HCT116 (cell line): ENCODE measurements at regions not wholly inside any gene's neighbourhood (a gene's known extent, or its start where the extent isn't known, plus 50 kb on each side); places are given as distances from the start of the nearest gene placed in this dataset.

Experiments
- ATAC-seq: fragments of 200-7000 bp; cut with Tn5 transposase; 2 replicates; pipeline ENCODE4 v1.9.1; 2020; ENCODE audit warnings: mild to moderate bottlenecking, moderate library complexity
- BruUV-seq: library from RNA; stranded (reverse); fragments of 400-500 nt; replicated peaks from 2 replicates; lab custom pipeline; 2021; lab: Mats Ljungman, UMichigan
- CTCF ChIA-PET: fragments of 300-600 bp; sonication (Branson Sonifier 250); formaldehyde crosslinking; loops from one replicate; lab custom pipeline; 2021; ENCODE audit warnings: antibody characterized with exemption; lab: Charles Lee
- POLR2A ChIA-PET: fragments of 300-600, 350-600 bp; sonication (Branson Sonifier 250); formaldehyde crosslinking; loops from one replicate; lab custom pipeline; 2021; ENCODE audit warnings: antibody characterized with exemption; lab: Charles Lee
- RAD21 ChIA-PET, 2 experiments: fragments of 300-600 bp; sonication (Branson Sonifier 250); formaldehyde crosslinking; loops; one replicate each; lab custom pipeline; 2023; ENCODE audit warnings: low total read pairs in 2 of 2; ENCODE audit not compliant: uncharacterized antibody in 2 of 2, unreplicated experiment in 2 of 2, low non-redundant PET in 1 of 2; lab: Charles Lee
- DNase-seq: peaks from one replicate; pipeline ENCODE4 v3.0.0-alpha.2; 2010; ENCODE audit warnings: low read depth, low spot score
- H2AFZ ChIP-seq: fragments of 200-600 bp; shearing (Covaris generic), sonication (generic); 2 replicates; pipeline ENCODE4 v1.6.1; 2017; ENCODE audit warnings: low read depth, mixed run types, mixed read lengths, antibody characterized with exemption, low read length; ENCODE audit not compliant: poor library complexity, severe bottlenecking
- H3K27ac ChIP-seq: 2 replicates; pipeline ENCODE4 v1.5.1; 2012; ENCODE audit warnings: low read depth, low read length
- H3K27me3 ChIP-seq: fragments of 200-600 bp; sonication (generic); 2 replicates; pipeline ENCODE4 v1.6.1; 2016; ENCODE audit warnings: mixed run types, low read length, mixed read lengths; ENCODE audit not compliant: insufficient read depth
- H3K36me3 ChIP-seq, 2 experiments: fragments of 200-500 bp in 1 of 2; fragments of 200-600 bp in 1 of 2; sonication (Bioruptor generic) in 1 of 2; sonication (generic) in 1 of 2; 2 replicates each; pipeline versions ENCODE4 v1.5.1 to v1.6.1; 2014 to 2016; ENCODE audit warnings: low read length in 2 of 2, inconsistent platforms in 1 of 2, mixed read lengths in 1 of 2, mixed run types in 1 of 2; ENCODE audit not compliant: insufficient read depth in 2 of 2, control insufficient read depth in 1 of 2
- H3K4me1 ChIP-seq, 2 experiments: fragments of 200-600 bp in 1 of 2; sonication (generic) in 1 of 2; 2 replicates each; pipeline versions ENCODE4 v1.5.1 to v1.6.1; 2012 to 2017; ENCODE audit warnings: low read length in 2 of 2, inconsistent platforms in 1 of 2, mild to moderate bottlenecking in 1 of 2, mixed read lengths in 1 of 2, mixed run types in 1 of 2, moderate library complexity in 1 of 2; ENCODE audit not compliant: insufficient read depth in 2 of 2, control insufficient read depth in 1 of 2
- H3K4me2 ChIP-seq: fragments of 200-600 bp; sonication (generic); 2 replicates; pipeline ENCODE4 v1.6.1; 2017; ENCODE audit warnings: mixed run types, low read length, mixed read lengths
- H3K4me3 ChIP-seq, 2 experiments: fragments of 200-600 bp in 1 of 2; sonication (generic) in 1 of 2; replicated peaks in 1 of 2; 2 replicates each; pipeline ENCODE4 v1.5.1; 2011 to 2016; ENCODE audit warnings: low read length in 2 of 2, control low read depth in 1 of 2, low read depth in 1 of 2, mild to moderate bottlenecking in 1 of 2, mixed read lengths in 1 of 2, mixed run types in 1 of 2
- H3K79me2 ChIP-seq: fragments of 200-600 bp; sonication (generic); 2 replicates; pipeline ENCODE4 v1.6.1; 2017; ENCODE audit warnings: mild to moderate bottlenecking, mixed run types, low read length, moderate library complexity, mixed read lengths; ENCODE audit not compliant: insufficient read depth
- H3K9ac ChIP-seq: fragments of 200-600 bp; sonication (generic); 2 replicates; pipeline ENCODE4 v1.6.1; 2016; ENCODE audit warnings: low read length, mixed read lengths
- H3K9me2 ChIP-seq: fragments of 200-600 bp; sonication (generic), shearing (Covaris generic); 2 replicates; pipeline ENCODE4 v1.6.1; 2017; ENCODE audit warnings: mixed run types, mild to moderate bottlenecking, moderate library complexity; ENCODE audit not compliant: insufficient read depth
- H3K9me3 ChIP-seq, 2 experiments: fragments of 200-500 bp in 1 of 2; fragments of 200-600 bp in 1 of 2; sonication (Bioruptor generic) in 1 of 2; sonication (generic) in 1 of 2; 2 replicates each; pipeline ENCODE4 v1.6.1; 2014 to 2017; ENCODE audit warnings: low read length in 2 of 2, mixed read lengths in 2 of 2, inconsistent platforms in 1 of 2, low read depth in 1 of 2, mild to moderate bottlenecking in 1 of 2, mixed run types in 1 of 2, moderate library complexity in 1 of 2; ENCODE audit not compliant: control insufficient read depth in 1 of 2, insufficient read depth in 1 of 2
- H4K20me1 ChIP-seq: fragments of 200-600 bp; sonication (generic), shearing (Covaris generic); 2 replicates; pipeline ENCODE4 v1.6.1; 2017; ENCODE audit warnings: mixed run types, mild to moderate bottlenecking, moderate library complexity; ENCODE audit not compliant: insufficient read depth
- ATF3 ChIP-seq: IDR thresholded peaks from 2 replicates; pipeline ENCODE4 v1.6.1; 2012
- CEBPB ChIP-seq: IDR thresholded peaks from 2 replicates; pipeline ENCODE4 v1.6.1; 2012; ENCODE audit warnings: low read depth
- CTCF ChIP-seq, 3 experiments: fragments of 200-600 bp in 1 of 3; sonication (generic) in 1 of 3; IDR thresholded peaks in 2 of 3; conservative IDR thresholded peaks in 1 of 3; 2 replicates each; pipeline ENCODE4 v1.5.1; 2012 to 2017; ENCODE audit warnings: low read depth in 2 of 3, low read length in 2 of 3, antibody characterized with exemption in 1 of 3, borderline replicate concordance in 1 of 3, control low read depth in 1 of 3, mild to moderate bottlenecking in 1 of 3, mixed read lengths in 1 of 3, mixed run types in 1 of 3, moderate library complexity in 1 of 3; ENCODE audit not compliant: insufficient read depth in 1 of 3
- EGR1 ChIP-seq: IDR thresholded peaks from 2 replicates; pipeline ENCODE4 v1.6.1; 2012; ENCODE audit warnings: low read depth
- EZH2 ChIP-seq: fragments of 200-600 bp; sonication (generic); IDR thresholded peaks from 2 replicates; pipeline ENCODE4 v1.6.1; 2017; ENCODE audit warnings: antibody characterized with exemption, mixed run types
- EZH2phosphoT487 ChIP-seq: fragments of 200-600 bp; IDR thresholded peaks from 2 replicates; pipeline ENCODE4 v1.6.1; 2018; ENCODE audit warnings: antibody characterized with exemption, borderline replicate concordance
- FOSL1 ChIP-seq: IDR thresholded peaks from 2 replicates; pipeline ENCODE4 v1.6.1; 2012; ENCODE audit warnings: low read depth
- POLR2A ChIP-seq: IDR thresholded peaks from 2 replicates; pipeline ENCODE4 v1.7.0; 2011; ENCODE audit warnings: borderline replicate concordance; ENCODE audit not compliant: insufficient read depth, insufficient read length; ENCODE audit errors: extremely low read depth
- POLR2AphosphoS5 ChIP-seq: IDR thresholded peaks from 2 replicates; pipeline ENCODE4 v1.6.1; 2011; ENCODE audit warnings: mild to moderate bottlenecking, low read depth, low read length, moderate library complexity
- REST ChIP-seq: IDR thresholded peaks from 2 replicates; pipeline ENCODE4 v1.6.1; 2012; ENCODE audit warnings: low read depth
- TCF7L2 ChIP-seq: IDR thresholded peaks from 2 replicates; pipeline ENCODE4 v1.7.0; 2011; ENCODE audit warnings: borderline replicate concordance, inconsistent platforms; ENCODE audit not compliant: insufficient read depth, insufficient read length; ENCODE audit errors: extremely low read depth
- YY1 ChIP-seq: IDR thresholded peaks from 2 replicates; pipeline ENCODE4 v1.6.1; 2011; ENCODE audit warnings: low read length, low read depth, moderate library complexity, mild to moderate bottlenecking; ENCODE audit not compliant: insufficient replicate concordance; ENCODE audit errors: extremely low read depth
- intact Hi-C: fragments of 100-400 bp; cut with micrococcal nuclease; formaldehyde crosslinking; loops from 2 replicates; pipeline ENCODE4 v1.10.0; 2022

GRCh38 chr18:78482378-78482777 lies 497.2 kb upstream of the SALL3 start:
- H3K79me2 ChIP-seq, result no peaks in the 10 kb centered on the region
- no peak overlapping the region for H3K4me3 ChIP-seq
- intact Hi-C loops, result no loop called here
- POLR2A ChIA-PET, result no interaction called here
- H3K9me2 ChIP-seq, result no peaks in the 10 kb centered on the region
- no peaks in the 10 kb centered on the region for H4K20me1 ChIP-seq
- RAD21 ChIA-PET, result no interaction called here
- H2AFZ ChIP-seq, result no peak overlapping the region
- H3K4me2 ChIP-seq, result no peak overlapping the region
- H3K36me3 ChIP-seq, result no peaks in the 10 kb centered on the region
- no peak for DNase-seq
- no TSS peak for BruUV-seq
- no peaks in the 10 kb centered on the region for H3K4me1 ChIP-seq
- peaks cover 0 to 12% of the 10 kb centered on the region in 2 experiments; a peak in 2 of 4 replicates for H3K9me3 ChIP-seq
- ATAC-seq, result no peak
- no peak overlapping the region for H3K27ac ChIP-seq
- no peak overlapping the region for H3K9ac ChIP-seq
- TF ChIP-seq FOSL1 (no peak), POLR2AphosphoS5 (no peak), EZH2 (no peak), EZH2phosphoT487 (no peak), TCF7L2 (no peak), CTCF (IDR thresholded peaks at IDR 0.05 in 2 of 3, conservative IDR thresholded peaks at IDR 0.05 in 1 of 3; ENCODE audit: borderline replicate concordance in 1 of 3, insufficient read depth in 1 of 3, low read depth in 2 of 3, low read length in 2 of 3) (no peak), EGR1 (no peak), ATF3 (no peak)
- no peaks in the 10 kb centered on the region for H3K27me3 ChIP-seq
- CTCF ChIA-PET, result no interaction called here

GRCh38 chr18:78487649-78488048 lies 492.0 kb upstream of the SALL3 start:
- Histone ChIP-seq H3K4me1 (no peaks in the 10 kb centered on the region), H3K4me3 (no peak overlapping the region), H2AFZ (no peak overlapping the region), H3K9ac (no peak overlapping the region), H4K20me1 (no peaks in the 10 kb centered on the region), H3K9me2 (no peaks in the 10 kb centered on the region), H3K27me3 (no peaks in the 10 kb centered on the region), H3K79me2 (no peaks in the 10 kb centered on the region), H3K9me3 (peaks cover 8 to 12% of the 10 kb centered on the region in 2 experiments; a peak in 2 of 4 replicates), H3K36me3 (no peaks in the 10 kb centered on the region), H3K4me2 (no peak overlapping the region), H3K27ac (no peak overlapping the region)
- ChIA-PET CTCF (no interaction called here), RAD21 (no interaction called here), POLR2A (no interaction called here)
- intact Hi-C loops, result no loop called here
- BruUV-seq, result no TSS peak
- ATAC-seq (no peak), DNase-seq (no peak)
- no peak for TF ChIP-seq CTCF (IDR thresholded peaks at IDR 0.05 in 2 of 3, conservative IDR thresholded peaks at IDR 0.05 in 1 of 3; ENCODE audit: borderline replicate concordance in 1 of 3, insufficient read depth in 1 of 3, low read depth in 2 of 3, low read length in 2 of 3)
- TF ChIP-seq POLR2A, result no peak
- no peak for TF ChIP-seq CEBPB
- TF ChIP-seq YY1, result no peak
- no peak for TF ChIP-seq REST
